ENCODE measurements at regions not wholly inside any gene's neighbourhood (a gene's known extent, or its start where the extent isn't known, plus 50 kb on each side); places are given as distances from the start of the nearest gene placed in this dataset.

- DNase-seq = no peak
Observed at GRCh38 chr16:55941552-55941951, 66.4 kb upstream of the CES5A start.

- DNase-seq = no peak
Observed at GRCh38 chr16:55938126-55938525, 63.0 kb upstream of the CES5A start.

- DNase-seq = no peak
Observed at GRCh38 chr16:55933038-55933437, 57.9 kb upstream of the CES5A start.

GRCh38 chr16:55930036-55930435 is 54.9 kb upstream of the CES5A start:
- no peak for DNase-seq

GRCh38 chr16:55929181-55929580 is 54.0 kb upstream of the CES5A start:
- no peak for DNase-seq

GRCh38 chr16:55925242-55925641 is 50.1 kb upstream of the CES5A start:
- DNase-seq = no peak

Measured in right forelimb (tissue), 1 donor.